NCI-H2107 treated with DMSO at 0.1 percent for 48 hours (cell line): ENCODE measurements at regions not wholly inside any gene's neighbourhood (a gene's known extent, or its start where the extent isn't known, plus 50 kb on each side); places are given as distances from the start of the nearest gene placed in this dataset.
"Not testable (repeated sequence)": the region's sequence is repeated elsewhere in the genome, so short reads cannot be mapped to it uniquely, and the experiment has no call there.

Experiments
- DNase-seq: peaks from one replicate; lab custom pipeline; 2025; ENCODE audit not compliant: unreplicated experiment; lab: John Stamatoyannopoulos, UW

DNA sequence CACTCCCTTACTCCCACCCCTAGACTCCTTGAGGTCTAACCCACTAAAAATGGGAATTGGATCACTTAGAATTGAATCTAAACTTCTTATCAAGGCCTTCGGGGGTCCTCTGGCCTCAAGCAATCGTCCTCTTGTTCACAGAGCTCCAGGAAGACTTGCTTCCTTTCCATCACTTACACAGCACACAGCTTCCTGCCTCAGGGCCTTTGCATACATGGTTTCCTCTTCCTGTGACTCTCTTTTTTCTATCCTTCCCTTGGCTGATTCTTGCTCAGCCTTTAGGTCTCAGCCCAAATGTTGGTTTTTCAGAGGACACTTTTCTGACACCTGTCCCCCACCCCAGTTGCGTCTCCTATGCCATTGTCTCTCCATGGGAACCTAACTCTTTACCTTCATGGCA, 50.0 kb upstream of the ALDH1B1 start:
- DNase-seq, result no peak

DNA sequence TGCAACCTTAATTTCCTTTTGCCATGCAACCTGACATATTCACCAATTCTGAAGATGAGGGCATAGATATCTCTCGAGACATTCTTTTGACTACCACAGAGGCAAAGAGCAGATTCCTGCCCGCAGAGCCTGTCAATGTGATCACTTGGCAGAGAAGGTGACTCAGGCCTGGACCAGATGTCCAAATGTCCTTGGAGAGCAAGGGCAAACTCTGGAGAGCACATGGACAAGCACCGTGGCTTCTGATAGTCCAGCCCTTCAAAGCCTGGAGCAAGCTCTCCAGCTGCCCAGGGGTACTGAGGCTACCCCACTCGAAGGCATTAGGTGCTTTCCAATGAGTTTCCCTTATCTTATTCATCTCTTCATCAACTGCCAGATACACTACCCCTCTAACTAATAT, 50.4 kb upstream of the ALDH1B1 start:
- DNase-seq, result no peak

DNA sequence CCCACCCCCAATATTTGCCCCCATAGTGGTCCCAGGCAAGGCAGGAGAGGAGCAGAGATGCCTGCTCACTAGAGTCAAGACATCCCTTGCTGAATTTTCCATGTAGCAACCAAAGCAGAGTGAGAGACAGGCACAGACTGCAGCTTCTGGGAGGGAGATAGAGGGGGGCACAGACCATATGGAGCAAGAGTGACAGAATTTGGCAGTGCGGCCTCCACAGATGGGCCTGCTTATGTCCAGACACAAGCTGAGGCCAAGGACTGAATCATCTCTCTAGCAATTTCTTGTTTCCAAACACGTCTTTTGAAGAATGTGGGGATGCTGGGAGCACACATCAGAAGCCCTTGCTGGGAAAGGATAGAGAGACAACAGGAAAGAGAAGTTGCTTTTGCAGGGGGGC, 53.0 kb upstream of the ALDH1B1 start:
- no peak for DNase-seq

GRCh38 chr9:38339087-38339486, 53.4 kb upstream of the ALDH1B1 start:
- no peak for DNase-seq

- no peak for DNase-seq
These were observed 54.0 kb upstream of the ALDH1B1 start for GRCh38 chr9:38338342-38339018.

DNA sequence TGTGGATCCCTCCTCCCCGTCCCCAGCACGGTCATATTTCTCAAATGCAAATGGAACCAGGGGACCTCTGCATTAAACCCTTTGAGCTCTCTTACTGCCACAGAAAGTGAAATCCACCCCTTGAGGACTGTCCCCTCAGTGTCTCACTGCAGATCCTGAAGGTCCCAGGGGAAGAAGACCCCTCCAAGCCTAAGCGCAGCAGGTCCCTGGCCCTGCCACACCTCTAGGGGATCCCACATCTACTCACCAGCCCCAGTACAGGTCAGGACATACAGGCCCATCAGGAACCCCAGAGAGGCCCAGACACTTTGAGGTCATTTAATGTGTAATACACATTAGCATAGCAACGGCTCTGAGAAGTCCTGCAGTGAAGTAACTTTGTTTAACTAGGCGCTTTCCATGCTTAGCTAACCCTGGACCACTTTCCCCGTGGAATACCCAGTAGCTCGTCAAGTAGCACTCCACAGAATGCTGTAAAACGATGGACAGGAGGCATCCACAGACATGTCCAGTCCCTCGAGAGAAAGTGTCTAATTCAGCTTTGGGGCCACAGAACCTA, 54.7 kb upstream of the ALDH1B1 start:
- DNase-seq, result no peak

- DNase-seq, result no peak
These were observed 55.3 kb upstream of the ALDH1B1 start for GRCh38 chr9:38337181-38337580.

- no peak for DNase-seq
These were observed 56.2 kb upstream of the ALDH1B1 start for GRCh38 chr9:38336341-38336740.

- DNase-seq, result no peak
These were observed 56.8 kb upstream of the ALDH1B1 start for GRCh38 chr9:38335686-38336085.

DNA sequence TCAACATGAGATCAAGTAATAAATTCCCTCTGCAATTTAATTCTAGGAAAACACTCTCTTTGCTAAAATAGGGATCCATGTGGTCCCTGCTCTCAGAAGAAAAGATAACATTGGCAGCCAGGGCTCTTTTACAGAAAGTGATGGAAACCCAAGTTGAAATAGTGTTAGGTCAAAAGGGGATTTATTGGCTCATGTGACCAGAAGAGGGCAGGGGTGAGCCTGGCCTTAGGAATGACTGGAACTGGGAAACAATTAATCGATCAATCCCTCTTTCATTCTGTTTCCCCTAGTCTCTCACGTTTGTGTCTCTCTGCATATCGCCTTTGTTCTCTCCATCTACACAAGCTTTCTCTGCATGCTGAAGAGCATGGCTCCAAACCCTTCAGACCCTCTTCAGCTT, 58.3 kb upstream of the ALDH1B1 start:
- no peak for DNase-seq

- DNase-seq, result no peak
These were observed 59.5 kb upstream of the ALDH1B1 start for GRCh38 chr9:38333047-38333446.

- no peak for DNase-seq
These were observed 59.9 kb upstream of the ALDH1B1 start for GRCh38 chr9:38332625-38333024.

DNA sequence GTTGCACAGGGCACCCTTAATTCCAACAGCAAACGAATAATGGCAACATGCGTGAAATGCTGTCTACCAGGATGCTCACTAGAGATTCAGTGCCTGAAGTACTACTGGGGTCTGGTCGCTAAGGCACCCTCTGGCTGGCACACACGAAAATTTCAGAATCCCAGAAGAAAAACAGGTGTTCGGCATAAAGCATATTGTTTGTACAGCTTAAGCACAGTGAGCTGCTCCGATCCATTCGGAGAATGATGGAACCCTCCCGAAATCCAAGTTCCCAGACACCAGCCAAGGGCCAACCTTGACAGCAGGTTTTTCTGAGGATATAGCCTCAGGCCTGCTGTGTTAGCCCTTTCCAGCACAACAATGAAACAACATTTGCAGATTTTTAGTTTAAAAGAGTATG, 61.4 kb upstream of the ALDH1B1 start:
- no peak for DNase-seq

GRCh38 chr9:38329968-38330367, 62.5 kb upstream of the ALDH1B1 start:
- no peak for DNase-seq

GRCh38 chr9:38328765-38329164, 63.7 kb upstream of the ALDH1B1 start:
- DNase-seq, result no peak

DNA sequence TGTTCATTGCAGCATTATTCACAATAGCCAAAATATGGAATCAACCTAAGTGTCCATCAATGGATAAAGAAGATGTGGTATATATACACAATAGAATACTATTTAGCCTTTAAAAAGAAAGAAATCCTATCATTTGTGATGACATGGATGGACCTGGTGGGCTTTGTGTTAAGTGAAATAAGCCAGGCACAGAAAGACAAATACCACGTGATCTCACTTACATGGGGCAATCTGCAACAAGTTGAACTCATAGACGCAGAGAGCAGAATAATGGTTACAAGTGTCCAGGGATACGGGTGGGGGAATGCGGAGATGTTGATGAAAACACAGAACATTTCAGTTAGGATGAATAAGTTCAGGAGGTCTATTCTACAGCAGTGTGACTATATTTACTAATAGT, 66.4 kb upstream of the ALDH1B1 start:
- no peak for DNase-seq

GRCh38 chr9:38324213-38324612, 68.3 kb upstream of the ALDH1B1 start:
- DNase-seq, result not testable (repeated sequence)

GRCh38 chr9:38322937-38323336, 69.6 kb upstream of the ALDH1B1 start:
- no peak for DNase-seq

- DNase-seq, result no peak
These were observed 72.9 kb upstream of the ALDH1B1 start for GRCh38 chr9:38319496-38320173.

DNA sequence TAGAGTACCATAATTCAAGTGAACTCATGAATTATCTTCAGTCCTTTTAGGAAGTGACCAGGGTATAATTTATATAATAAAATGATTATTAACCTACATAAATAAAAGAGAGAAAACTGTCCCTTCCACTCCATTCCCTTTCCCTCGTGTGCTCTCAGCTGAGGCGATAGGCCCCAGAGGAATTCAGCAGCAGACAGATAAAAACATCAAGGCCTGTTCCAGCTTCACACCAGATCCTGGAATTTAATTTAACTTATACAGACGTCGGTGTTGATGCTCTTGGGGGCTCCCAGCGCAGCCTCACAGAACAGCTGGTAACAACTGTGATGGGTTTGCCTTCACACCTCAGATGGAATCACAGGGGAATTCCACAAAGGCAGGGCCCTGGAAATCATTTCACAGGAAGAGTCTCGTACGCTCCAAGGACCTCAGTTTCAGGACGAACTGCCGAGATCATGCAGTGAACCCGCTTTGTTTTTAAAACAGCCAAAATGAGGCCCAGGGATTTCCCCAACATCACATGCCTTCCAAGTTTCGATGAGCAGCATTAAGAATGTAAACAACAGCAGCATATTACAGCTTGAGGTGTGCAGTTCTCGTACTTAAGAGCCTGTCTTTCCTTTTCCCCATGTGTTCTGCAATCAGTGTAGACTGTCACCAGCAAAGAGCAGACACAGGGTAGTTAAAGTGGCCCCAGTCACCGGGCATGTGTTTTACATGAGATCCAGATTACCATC, 73.6 kb upstream of the ALDH1B1 start:
- no peak for DNase-seq

- no peak for DNase-seq
These were observed 76.2 kb upstream of the ALDH1B1 start for GRCh38 chr9:38316166-38316780.
